Colonic mucosa (tissue), 4 donors: ENCODE measurements at regions not wholly inside any gene's neighbourhood (a gene's known extent, or its start where the extent isn't known, plus 50 kb on each side); places are given as distances from the start of the nearest gene placed in this dataset.

Source experiments
- DNase-seq: peaks from one replicate; pipeline ENCODE4 v3.0.0-alpha.2; 2020
- H3K27ac ChIP-seq: fragments of 200-600 bp; one replicate; pipeline ENCODE4 v1.8.0; 2021
- H3K27me3 ChIP-seq: fragments of 200-600 bp; one replicate; pipeline ENCODE4 v1.8.0; 2021
- H3K36me3 ChIP-seq: fragments of 200-600 bp; one replicate; pipeline ENCODE4 v1.8.0; 2021
- H3K4me1 ChIP-seq: fragments of 200-600 bp; one replicate; pipeline ENCODE4 v1.8.0; 2021; ENCODE audit warnings: mild to moderate bottlenecking
- H3K4me3 ChIP-seq: fragments of 200-600 bp; one replicate; pipeline ENCODE4 v1.8.0; 2021
- H3K9ac ChIP-seq, 2 donors: one replicate each; pipeline ENCODE4 v1.7.0; 2013; ENCODE audit warnings: control low read depth in 2 of 2, low read depth in 2 of 2, low read length in 2 of 2
- H3K9me3 ChIP-seq: fragments of 200-600 bp; one replicate; pipeline ENCODE4 v1.8.0; 2021
- intact Hi-C: fragments of 100-400 bp; cut with DNase I; formaldehyde crosslinking; loops from one replicate; pipeline ENCODE4 v1.14.1; 2022
- TF ChIP-seq, protein P1 (sequence below): fragments of 200-600 bp; IDR thresholded peaks from one replicate; pipeline ENCODE4 v1.8.0; 2022; ENCODE audit warnings: antibody characterized with exemption, mild to moderate bottlenecking
- donor health status: healthy.
- donor health status: DM: no; HTN: no; CAD: no.
- donor health status: DM: no; HTN: no; CAD: no.

DNA sequence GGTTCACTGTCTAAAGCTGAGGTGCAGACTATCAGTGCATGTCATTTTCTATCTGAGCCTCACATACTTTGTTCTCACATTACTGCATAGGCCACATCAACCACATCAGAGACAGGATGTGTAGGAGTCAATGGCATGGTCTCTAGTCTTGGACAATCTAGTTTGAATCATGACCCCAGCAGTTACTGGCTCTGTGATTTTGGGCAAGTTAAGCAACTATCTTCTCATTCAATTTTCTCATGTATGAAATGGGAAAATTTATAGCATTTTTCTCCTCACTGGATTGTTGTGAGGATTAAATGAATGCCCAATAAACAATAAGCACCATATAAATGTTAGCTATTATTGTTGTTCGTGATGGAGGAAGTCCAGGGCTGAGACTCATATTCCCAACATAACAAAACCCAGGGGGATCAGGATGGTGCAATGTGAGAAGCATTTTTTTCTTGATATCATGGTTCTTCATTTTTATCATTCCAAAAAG lies 432.6 kb downstream of the LRIG3 start:
- no peaks in the 10 kb centered on the region for H3K27me3 ChIP-seq
- H3K9me3 ChIP-seq = no peaks in the 10 kb centered on the region
- no peak for DNase-seq
- H3K4me3 ChIP-seq = no peak overlapping the region
- no peak overlapping the region for H3K9ac ChIP-seq
- TF ChIP-seq, protein P1, sequence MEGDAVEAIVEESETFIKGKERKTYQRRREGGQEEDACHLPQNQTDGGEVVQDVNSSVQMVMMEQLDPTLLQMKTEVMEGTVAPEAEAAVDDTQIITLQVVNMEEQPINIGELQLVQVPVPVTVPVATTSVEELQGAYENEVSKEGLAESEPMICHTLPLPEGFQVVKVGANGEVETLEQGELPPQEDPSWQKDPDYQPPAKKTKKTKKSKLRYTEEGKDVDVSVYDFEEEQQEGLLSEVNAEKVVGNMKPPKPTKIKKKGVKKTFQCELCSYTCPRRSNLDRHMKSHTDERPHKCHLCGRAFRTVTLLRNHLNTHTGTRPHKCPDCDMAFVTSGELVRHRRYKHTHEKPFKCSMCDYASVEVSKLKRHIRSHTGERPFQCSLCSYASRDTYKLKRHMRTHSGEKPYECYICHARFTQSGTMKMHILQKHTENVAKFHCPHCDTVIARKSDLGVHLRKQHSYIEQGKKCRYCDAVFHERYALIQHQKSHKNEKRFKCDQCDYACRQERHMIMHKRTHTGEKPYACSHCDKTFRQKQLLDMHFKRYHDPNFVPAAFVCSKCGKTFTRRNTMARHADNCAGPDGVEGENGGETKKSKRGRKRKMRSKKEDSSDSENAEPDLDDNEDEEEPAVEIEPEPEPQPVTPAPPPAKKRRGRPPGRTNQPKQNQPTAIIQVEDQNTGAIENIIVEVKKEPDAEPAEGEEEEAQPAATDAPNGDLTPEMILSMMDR = no peak
- H3K27ac ChIP-seq = no peak overlapping the region
- no peaks in the 10 kb centered on the region for H3K4me1 ChIP-seq
- intact Hi-C loops = no loop called here
- H3K36me3 ChIP-seq = no peaks in the 10 kb centered on the region

DNA sequence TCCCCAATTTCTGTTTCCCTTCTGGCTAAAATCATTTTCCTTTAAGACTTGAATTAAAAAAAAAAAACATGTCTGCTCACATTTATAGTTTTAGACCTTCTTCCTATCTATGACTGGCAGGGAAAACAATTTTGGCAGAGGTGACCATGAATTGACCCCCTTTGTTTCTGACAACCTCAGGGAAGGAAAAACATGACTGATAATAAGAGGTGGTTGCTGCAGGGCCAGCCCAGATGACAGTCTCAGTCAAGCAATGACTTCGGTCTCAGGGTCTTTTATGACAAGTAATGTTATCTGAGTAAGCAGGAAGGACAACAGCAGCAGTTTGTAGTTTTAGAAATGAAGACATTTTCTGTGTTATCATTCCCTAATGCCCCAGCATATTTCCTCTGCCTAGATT lies 430.9 kb downstream of the LRIG3 start:
- intact Hi-C loops = no loop called here
- Histone ChIP-seq H3K4me3 (no peak overlapping the region), H3K27ac (no peak overlapping the region), H3K27me3 (no peaks in the 10 kb centered on the region), H3K4me1 (no peaks in the 10 kb centered on the region), H3K36me3 (no peaks in the 10 kb centered on the region), H3K9me3 (no peaks in the 10 kb centered on the region), H3K9ac (no peak overlapping the region)
- TF ChIP-seq, protein P1 = no peak
- no peak for DNase-seq

DNA sequence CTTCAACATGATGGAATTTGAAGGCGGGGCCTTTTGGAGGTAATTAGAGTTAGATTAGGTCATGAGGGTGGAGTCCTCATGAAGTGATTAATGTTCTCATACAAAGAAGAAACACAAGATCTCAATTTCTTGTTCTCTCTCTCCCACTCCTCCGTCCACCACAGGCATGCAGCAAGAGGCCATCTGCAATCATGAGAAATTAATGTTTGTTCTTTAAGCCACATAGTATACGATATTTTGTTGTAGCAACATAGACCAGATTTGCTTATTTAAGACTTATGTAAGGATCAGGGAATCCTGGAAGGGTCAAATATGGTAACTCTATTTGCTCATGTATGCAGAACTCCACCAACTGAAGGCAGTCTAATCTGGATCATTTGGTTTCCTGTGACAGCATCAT lies 429.0 kb downstream of the LRIG3 start:
- no peak for DNase-seq
- intact Hi-C loops = no loop called here

DNA sequence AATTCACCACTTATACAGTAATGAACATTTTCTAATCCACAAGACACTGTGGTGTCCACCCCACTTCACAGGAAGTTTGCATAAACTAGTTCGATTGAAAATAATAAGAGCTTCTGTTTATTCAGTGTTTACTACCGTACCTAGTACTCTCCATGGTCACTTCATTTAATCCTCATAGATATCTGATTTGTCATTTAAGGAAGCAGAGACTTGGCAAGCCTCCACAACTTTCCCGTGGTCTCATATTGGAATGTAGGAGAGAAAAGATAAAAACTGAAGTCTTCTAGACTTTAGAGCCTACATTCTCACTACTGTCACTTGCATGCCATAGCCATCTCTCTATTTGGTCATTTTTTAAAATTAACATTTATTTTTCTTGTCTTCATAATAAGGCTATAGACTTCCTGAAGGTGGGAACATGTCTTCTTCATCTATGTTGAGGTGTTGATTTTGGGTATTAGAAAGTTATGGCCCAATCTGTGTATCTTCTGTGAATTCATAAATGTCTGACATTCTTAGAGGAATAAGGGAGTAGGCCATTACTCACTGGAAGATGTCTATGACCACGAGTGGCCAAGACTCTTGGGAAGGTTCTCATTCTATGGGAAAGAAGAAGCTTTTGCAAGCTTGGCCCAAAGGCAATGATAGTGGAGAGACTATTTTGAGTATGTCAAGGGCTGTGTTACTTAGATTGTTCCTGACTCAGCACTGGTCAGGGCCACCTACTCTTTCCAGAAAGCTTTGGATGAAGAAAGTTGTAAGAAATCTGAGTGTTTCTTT lies 423.7 kb downstream of the LRIG3 start:
- H3K4me1 ChIP-seq = no peaks in the 10 kb centered on the region
- no peak for DNase-seq
- H3K4me3 ChIP-seq = no peak overlapping the region
- intact Hi-C loops = no loop called here
- no peaks in the 10 kb centered on the region for H3K36me3 ChIP-seq
- H3K27ac ChIP-seq = no peak overlapping the region
- no peaks in the 10 kb centered on the region for H3K27me3 ChIP-seq
- H3K9me3 ChIP-seq = no peaks in the 10 kb centered on the region
- no peak overlapping the region for H3K9ac ChIP-seq
- TF ChIP-seq, protein P1 = no peak

More for the DNA sequence above, 429.0 kb downstream of the LRIG3 start:
- no peak overlapping the region for H3K27ac ChIP-seq
- H3K27me3 ChIP-seq = no peaks in the 10 kb centered on the region
- no peak overlapping the region for H3K4me3 ChIP-seq
- H3K4me1 ChIP-seq = no peaks in the 10 kb centered on the region
- H3K9me3 ChIP-seq = no peaks in the 10 kb centered on the region
- TF ChIP-seq, protein P1 = no peak
- no peaks in the 10 kb centered on the region for H3K36me3 ChIP-seq
- H3K9ac ChIP-seq = no peak overlapping the region

GRCh38 chr12:58500399-58500798 lies 419.9 kb downstream of the LRIG3 start:
- Histone ChIP-seq H3K9ac (no peak overlapping the region), H3K27me3 (no peaks in the 10 kb centered on the region), H3K9me3 (no peaks in the 10 kb centered on the region), H3K36me3 (no peaks in the 10 kb centered on the region), H3K4me1 (no peaks in the 10 kb centered on the region), H3K4me3 (no peak overlapping the region), H3K27ac (no peak overlapping the region)
- intact Hi-C loops = no loop called here
- DNase-seq = no peak
- TF ChIP-seq, protein P1 = no peak
